ENCODE measurements at regions not wholly inside any gene's neighbourhood (a gene's known extent, or its start where the extent isn't known, plus 50 kb on each side); places are given as distances from the start of the nearest gene placed in this dataset.
"Not testable (repeated sequence)": the region's sequence is repeated elsewhere in the genome, so short reads cannot be mapped to it uniquely, and the experiment has no call there.

DNA sequence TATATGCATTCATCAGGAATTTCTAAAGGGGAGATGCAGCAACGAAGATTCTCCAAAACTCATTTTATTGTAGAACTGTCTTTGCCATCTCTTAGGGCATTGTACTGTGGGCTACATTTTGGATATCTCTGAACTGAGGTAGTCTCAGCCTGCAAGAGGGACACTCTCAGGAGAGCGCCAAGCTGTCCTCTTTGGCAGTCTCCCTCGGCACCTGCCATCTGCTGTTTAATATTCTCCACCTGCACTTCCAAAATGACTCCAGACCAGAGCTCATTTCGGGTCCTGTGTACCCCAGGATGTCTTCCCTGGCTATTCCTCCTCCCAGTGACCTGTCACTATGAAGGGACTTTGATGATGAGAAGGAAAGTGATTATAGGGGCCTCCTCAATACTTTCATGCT lies 356.3 kb upstream of the C1orf174 start:
- no peaks in the 10 kb centered on the region for H3K27me3 ChIP-seq
- no peak overlapping the region for H3K27ac ChIP-seq
- DNase-seq, result no peak
- WGBS (ENCODE audit: insufficient coverage, low coverage, low lambda C conversion rate, missing lambda C conversion rate), result 47% methylated on average over 4 of the region's 4 CpGs
- no peaks in the 10 kb centered on the region for H3K9me3 ChIP-seq
- H3K4me1 ChIP-seq, result no peaks in the 10 kb centered on the region
- no peak overlapping the region for H3K4me3 ChIP-seq
- H3K36me3 ChIP-seq, result no peaks in the 10 kb centered on the region
- no peak for TF ChIP-seq POLR2A (IDR thresholded peaks at IDR 0.05)
- TF ChIP-seq, protein P1, sequence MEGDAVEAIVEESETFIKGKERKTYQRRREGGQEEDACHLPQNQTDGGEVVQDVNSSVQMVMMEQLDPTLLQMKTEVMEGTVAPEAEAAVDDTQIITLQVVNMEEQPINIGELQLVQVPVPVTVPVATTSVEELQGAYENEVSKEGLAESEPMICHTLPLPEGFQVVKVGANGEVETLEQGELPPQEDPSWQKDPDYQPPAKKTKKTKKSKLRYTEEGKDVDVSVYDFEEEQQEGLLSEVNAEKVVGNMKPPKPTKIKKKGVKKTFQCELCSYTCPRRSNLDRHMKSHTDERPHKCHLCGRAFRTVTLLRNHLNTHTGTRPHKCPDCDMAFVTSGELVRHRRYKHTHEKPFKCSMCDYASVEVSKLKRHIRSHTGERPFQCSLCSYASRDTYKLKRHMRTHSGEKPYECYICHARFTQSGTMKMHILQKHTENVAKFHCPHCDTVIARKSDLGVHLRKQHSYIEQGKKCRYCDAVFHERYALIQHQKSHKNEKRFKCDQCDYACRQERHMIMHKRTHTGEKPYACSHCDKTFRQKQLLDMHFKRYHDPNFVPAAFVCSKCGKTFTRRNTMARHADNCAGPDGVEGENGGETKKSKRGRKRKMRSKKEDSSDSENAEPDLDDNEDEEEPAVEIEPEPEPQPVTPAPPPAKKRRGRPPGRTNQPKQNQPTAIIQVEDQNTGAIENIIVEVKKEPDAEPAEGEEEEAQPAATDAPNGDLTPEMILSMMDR (IDR thresholded peaks at IDR 0.05), result no peak
- no peak for ATAC-seq
- intact Hi-C loops (cut with DNase I), result no loop called here

DNA sequence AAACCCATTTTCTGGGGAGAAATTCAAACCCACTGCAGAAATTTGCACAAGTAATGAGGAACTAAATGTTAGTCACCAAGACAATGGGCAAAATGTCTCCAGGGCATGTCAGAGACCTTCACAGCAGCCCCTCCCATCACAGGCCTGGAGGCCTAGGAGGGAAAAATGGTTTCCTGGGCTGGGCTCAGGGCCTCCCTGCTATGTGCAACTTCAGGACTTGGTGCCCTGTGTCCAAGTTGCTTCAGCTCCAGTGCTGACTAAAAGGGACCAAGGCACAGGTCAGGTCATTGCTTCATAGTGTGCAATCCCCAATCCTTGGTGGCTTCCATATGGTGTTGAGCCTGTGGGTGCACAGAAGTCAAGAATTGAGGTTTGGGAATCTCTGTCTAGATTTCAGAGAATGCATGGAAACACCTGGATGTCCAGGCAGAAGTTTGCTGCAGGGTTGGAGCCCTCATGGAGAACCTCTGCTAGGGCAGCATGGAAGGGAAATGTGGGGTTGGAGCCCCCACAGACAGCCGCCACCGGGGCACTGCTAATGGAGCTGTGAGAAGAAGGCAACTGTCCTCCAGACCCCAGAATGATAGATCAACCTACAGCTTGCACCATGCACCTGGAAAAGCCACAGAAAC lies 358.2 kb upstream of the C1orf174 start:
- H3K27ac ChIP-seq; DNase-seq; H3K27me3 ChIP-seq; H3K9me3 ChIP-seq; intact Hi-C loops (cut with DNase I); H3K36me3 ChIP-seq; H3K4me1 ChIP-seq; H3K4me3 ChIP-seq; ATAC-seq: not testable (repeated sequence)
- no CpG with 5 or more reads among the region's 2 CpGs for WGBS (ENCODE audit: insufficient coverage, low coverage, low lambda C conversion rate, missing lambda C conversion rate)

DNA sequence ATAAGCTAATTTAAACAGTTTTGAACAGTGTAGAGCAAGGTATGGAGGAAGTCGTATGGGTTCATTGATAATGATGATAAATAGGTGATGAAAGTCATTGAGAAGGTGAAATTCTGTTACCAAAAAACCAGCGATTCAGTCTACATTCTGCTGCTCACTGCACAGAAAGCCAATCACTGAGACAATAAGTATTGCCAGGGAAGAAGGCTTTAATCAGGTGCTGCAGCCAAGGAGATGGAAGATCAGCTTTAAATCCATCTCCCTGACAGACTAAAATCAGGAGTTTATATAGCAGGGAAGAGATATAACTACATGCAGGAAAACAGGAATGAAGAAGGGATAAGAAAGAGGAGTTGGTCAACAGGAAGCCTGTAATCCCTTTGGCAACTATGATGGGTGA lies 361.3 kb upstream of the C1orf174 start:
- H3K4me1 ChIP-seq, result no peaks in the 10 kb centered on the region
- no peak overlapping the region for H3K27ac ChIP-seq
- H3K4me3 ChIP-seq, result no peak overlapping the region
- no peak for DNase-seq
- TF ChIP-seq POLR2A (IDR thresholded peaks at IDR 0.05), result no peak
- TF ChIP-seq, protein P1 (IDR thresholded peaks at IDR 0.05), result no peak
- no peaks in the 10 kb centered on the region for H3K36me3 ChIP-seq
- WGBS (ENCODE audit: insufficient coverage, low coverage, low lambda C conversion rate, missing lambda C conversion rate), result 53% methylated on average over 2 of the region's 2 CpGs
- H3K9me3 ChIP-seq, result no peaks in the 10 kb centered on the region
- no peaks in the 10 kb centered on the region for H3K27me3 ChIP-seq
- intact Hi-C loops (cut with DNase I), result no loop called here
- no peak for ATAC-seq

DNA sequence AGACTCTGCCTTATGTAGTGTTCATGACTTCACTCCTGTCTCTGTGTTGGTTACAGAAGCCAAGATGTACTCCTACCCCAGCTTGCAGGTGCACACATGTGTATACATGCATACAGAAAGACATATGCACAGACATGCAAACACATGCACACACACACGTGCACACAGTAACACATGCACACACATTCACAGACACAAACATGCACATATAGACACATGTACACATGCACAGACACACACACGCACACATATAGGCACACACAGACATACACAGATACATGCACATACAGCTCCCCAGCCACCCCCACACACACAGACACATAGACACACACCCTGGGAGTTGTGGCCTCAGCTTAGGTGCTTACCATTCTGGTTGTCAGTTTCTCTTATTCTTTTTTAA lies 362.6 kb upstream of the C1orf174 start:
- Histone ChIP-seq H3K27me3 (no peaks in the 10 kb centered on the region), H3K9me3 (no peaks in the 10 kb centered on the region), H3K36me3 (no peaks in the 10 kb centered on the region), H3K27ac (no peak overlapping the region), H3K4me1 (no peaks in the 10 kb centered on the region), H3K4me3 (no peak overlapping the region)
- TF ChIP-seq POLR2A (IDR thresholded peaks at IDR 0.05), result no peak
- TF ChIP-seq, protein P1 (IDR thresholded peaks at IDR 0.05), result no peak
- WGBS (ENCODE audit: insufficient coverage, low coverage, low lambda C conversion rate, missing lambda C conversion rate), result no CpG with 5 or more reads among the region's 2 CpGs
- intact Hi-C loops (cut with DNase I), result no loop called here
- no peak for DNase-seq
- ATAC-seq, result no peak

DNA sequence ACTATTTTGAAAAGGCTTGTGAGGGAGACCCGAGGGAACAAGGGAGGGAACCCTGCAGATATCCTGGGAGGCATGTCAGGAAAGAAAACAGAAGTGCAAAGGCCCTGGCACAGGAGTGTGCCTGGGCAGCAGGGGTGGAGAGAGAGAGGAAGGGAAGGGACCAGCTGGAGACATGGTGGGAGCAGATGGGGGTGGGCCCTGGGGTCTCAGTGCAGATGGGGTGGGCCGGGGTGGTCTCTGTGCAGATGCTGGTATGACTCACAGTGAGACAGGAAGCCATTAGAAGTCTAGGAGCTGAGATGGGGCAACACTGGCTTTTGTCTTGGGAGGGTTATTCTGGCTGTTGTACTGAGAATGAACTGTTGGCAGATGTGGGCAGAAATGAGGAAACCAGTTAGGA lies 363.6 kb upstream of the C1orf174 start:
- DNase-seq, result no peak
- no peaks in the 10 kb centered on the region for H3K9me3 ChIP-seq
- no peaks in the 10 kb centered on the region for H3K27me3 ChIP-seq
- H3K4me3 ChIP-seq, result no peak overlapping the region
- no peak for TF ChIP-seq POLR2A (IDR thresholded peaks at IDR 0.05)
- TF ChIP-seq, protein P1 (IDR thresholded peaks at IDR 0.05), result no peak
- no peaks in the 10 kb centered on the region for H3K4me1 ChIP-seq
- ATAC-seq, result no peak
- H3K27ac ChIP-seq, result no peak overlapping the region
- no peaks in the 10 kb centered on the region for H3K36me3 ChIP-seq
- 45% methylated on average over 2 of the region's 2 CpGs for WGBS (ENCODE audit: insufficient coverage, low coverage, low lambda C conversion rate, missing lambda C conversion rate)
- intact Hi-C loops (cut with DNase I), result no loop called here

All from right lobe of liver (tissue), 6 donors.